GM18873 (cell line): ENCODE measurements at regions not wholly inside any gene's neighbourhood (a gene's known extent, or its start where the extent isn't known, plus 50 kb on each side); places are given as distances from the start of the nearest gene placed in this dataset.
A peak's percentile ranks its signal among the peaks of the same experiment; 100 is the strongest.
"Not testable (repeated sequence)": the region's sequence is repeated elsewhere in the genome, so short reads cannot be mapped to it uniquely, and the experiment has no call there.

Experiments used
- ATAC-seq: cut with Tn5 transposase; IDR thresholded peaks from one replicate; pipeline ENCODE4 v1.9.1; 2021; ENCODE audit warnings: mild to moderate bottlenecking, moderate library complexity, moderate number of reproducible peaks; ENCODE audit not compliant: unreplicated experiment, low FRiP score

GRCh38 chr9:66764799-66765493 lies 135.6 kb upstream of the ZNF658 start:
- ATAC-seq: peak; percentile 98

GRCh38 chr9:66765531-66765930 lies 135.0 kb upstream of the ZNF658 start:
- ATAC-seq: not testable (repeated sequence)

GRCh38 chr9:66771504-66771903 lies 129.0 kb upstream of the ZNF658 start:
- ATAC-seq: not testable (repeated sequence)

GRCh38 chr9:66774618-66775017 lies 125.9 kb upstream of the ZNF658 start:
- ATAC-seq: not testable (repeated sequence)

GRCh38 chr9:66779944-66780661 lies 120.4 kb upstream of the ZNF658 start:
- not testable (repeated sequence) for ATAC-seq

- not testable (repeated sequence) for ATAC-seq
Measured at GRCh38 chr9:66781240-66781639, 119.3 kb upstream of the ZNF658 start.

GRCh38 chr9:66782010-66782409 lies 118.5 kb upstream of the ZNF658 start:
- not testable (repeated sequence) for ATAC-seq

GRCh38 chr9:66785603-66786002 lies 114.9 kb upstream of the ZNF658 start:
- ATAC-seq: not testable (repeated sequence)

- ATAC-seq: not testable (repeated sequence)
Measured at GRCh38 chr9:66791092-66791750, 109.3 kb upstream of the ZNF658 start.

GRCh38 chr9:66794769-66795168 lies 105.8 kb upstream of the ZNF658 start:
- not testable (repeated sequence) for ATAC-seq

GRCh38 chr9:66795723-66796503 lies 104.6 kb upstream of the ZNF658 start:
- not testable (repeated sequence) for ATAC-seq

- ATAC-seq: not testable (repeated sequence)
Measured at GRCh38 chr9:66797905-66798616, 102.5 kb upstream of the ZNF658 start.

- not testable (repeated sequence) for ATAC-seq
Measured at GRCh38 chr9:66803619-66804018, 96.9 kb upstream of the ZNF658 start.

- ATAC-seq: not testable (repeated sequence)
Measured at GRCh38 chr9:66810247-66810646, 90.3 kb upstream of the ZNF658 start.

GRCh38 chr9:66812367-66812766 lies 88.2 kb upstream of the ZNF658 start:
- ATAC-seq: not testable (repeated sequence)

- ATAC-seq: not testable (repeated sequence)
Measured at GRCh38 chr9:66812967-66813366, 87.6 kb upstream of the ZNF658 start.

GRCh38 chr9:66814038-66814437 lies 86.5 kb upstream of the ZNF658 start:
- not testable (repeated sequence) for ATAC-seq

GRCh38 chr9:66819510-66819909 lies 81.0 kb upstream of the ZNF658 start:
- not testable (repeated sequence) for ATAC-seq

GRCh38 chr9:66820014-66820660 lies 80.4 kb upstream of the ZNF658 start:
- ATAC-seq: not testable (repeated sequence)
